GM12878 (cell line): ENCODE measurements at regions not wholly inside any gene's neighbourhood (a gene's known extent, or its start where the extent isn't known, plus 50 kb on each side); places are given as distances from the start of the nearest gene placed in this dataset.

Experiments
- ATAC-seq: fragments of 200-7000 bp; cut with Tn5 transposase; 3 replicates; pipeline ENCODE4 v1.9.1; 2020; ENCODE audit warnings: mild to moderate bottlenecking, moderate library complexity
- BruUV-seq: library from RNA; stranded (reverse); fragments of 400-500 nt; replicated peaks from 2 replicates; lab custom pipeline; 2021; lab: Mats Ljungman, UMichigan
- CTCF ChIA-PET: fragments of 300-600 bp; sonication (Branson Sonifier 250); formaldehyde crosslinking; extraction: SDS; loops from one replicate; lab custom pipeline; 2021; ENCODE audit warnings: inconsistent platforms; lab: Yijun Ruan, JAX
- POLR2A ChIA-PET: fragments of 350-600 bp; formaldehyde crosslinking; extraction: SDS; loops from one replicate; lab custom pipeline; 2021; ENCODE audit warnings: inconsistent platforms; lab: Charles Lee
- RAD21 ChIA-PET: fragments of 300-600 bp; sonication (Branson Sonifier 250); formaldehyde crosslinking; loops from one replicate; lab custom pipeline; 2023; ENCODE audit warnings: antibody characterized with exemption; ENCODE audit not compliant: unreplicated experiment; lab: Charles Lee
- SMC1A ChIA-PET: fragments of 300-600 bp; sonication (Branson Sonifier 250); formaldehyde crosslinking; loops from one replicate; lab custom pipeline; 2023; ENCODE audit not compliant: unreplicated experiment, uncharacterized antibody; lab: Charles Lee
- DNase-seq: peaks from one replicate; pipeline ENCODE4 v3.0.0-alpha.2; 2011; ENCODE audit warnings: low read depth, low spot score
- FAIRE-seq: peaks from 3 replicates; lab custom pipeline; 2011; peaks lifted over from hg19 to GRCh38; lab: Jason Lieb, UNC
- H2AFZ ChIP-seq: 2 replicates; pipeline ENCODE4 v1.6.0; 2011; ENCODE audit warnings: low read depth, low read length, control low read depth; ENCODE audit not compliant: control insufficient read depth
- H3K27ac ChIP-seq: 2 replicates; pipeline ENCODE4 v1.5.1; 2011; ENCODE audit warnings: control low read depth; ENCODE audit not compliant: control insufficient read depth, insufficient read depth
- H3K27me3 ChIP-seq, 2 experiments: replicated peaks in 1 of 2; 2 replicates each; pipeline versions ENCODE4 v1.6.0 to v1.6.1; 2011; ENCODE audit warnings: low read length in 1 of 2; ENCODE audit not compliant: control insufficient read depth in 2 of 2, insufficient read depth in 2 of 2
- H3K36me3 ChIP-seq, 2 experiments: 2 replicates each; pipeline ENCODE4 v1.5.1; 2011; ENCODE audit warnings: low read length in 1 of 2; ENCODE audit not compliant: control insufficient read depth in 2 of 2, insufficient read depth in 2 of 2
- H3K4me1 ChIP-seq: 2 replicates; pipeline ENCODE4 v1.6.1; 2011; ENCODE audit warnings: mild to moderate bottlenecking, low read length, moderate library complexity, mixed read lengths; ENCODE audit not compliant: control insufficient read depth, insufficient read depth
- H3K4me2 ChIP-seq: 2 replicates; pipeline ENCODE4 v1.6.0; 2011; ENCODE audit warnings: control low read depth; ENCODE audit not compliant: control insufficient read depth, insufficient read depth
- H3K4me3 ChIP-seq: fragments of 200-600 bp; sonication (generic); 2 replicates; pipeline ENCODE4 v1.5.1; 2016
- H3K79me2 ChIP-seq: 2 replicates; pipeline ENCODE4 v1.6.0; 2011; ENCODE audit warnings: low read length; ENCODE audit not compliant: control insufficient read depth, insufficient read depth
- H3K9ac ChIP-seq: 2 replicates; pipeline ENCODE4 v1.8.0; 2011; ENCODE audit warnings: low read length, control low read depth, mixed read lengths; ENCODE audit not compliant: control insufficient read depth, insufficient read depth
- H3K9me3 ChIP-seq: replicated peaks from 3 replicates; pipeline ENCODE4 v1.5.1; 2011; ENCODE audit warnings: mild to moderate bottlenecking, low read length; ENCODE audit not compliant: control insufficient read depth, insufficient read depth
- H4K20me1 ChIP-seq: 2 replicates; pipeline ENCODE4 v1.6.0; 2011; ENCODE audit not compliant: control insufficient read depth, insufficient read depth
- ATF7 ChIP-seq: fragments of 450-650 bp; IDR thresholded peaks from 2 replicates; pipeline ENCODE4 v1.6.1; 2016; ENCODE audit warnings: low read depth, mild to moderate bottlenecking
- BCL11A ChIP-seq: IDR thresholded peaks from 2 replicates; pipeline ENCODE4 v1.6.1; 2011; ENCODE audit warnings: low read depth, low read length
- CEBPZ ChIP-seq: fragments of 150-350 bp; IDR thresholded peaks from 2 replicates; pipeline ENCODE4 v1.6.1; 2016; ENCODE audit warnings: low read depth, low read length
- FOXM1 ChIP-seq: IDR thresholded peaks from 2 replicates; pipeline ENCODE4 v1.6.1; 2012; ENCODE audit warnings: low read depth, mild to moderate bottlenecking, inconsistent platforms, low read length, moderate library complexity
- HCFC1 ChIP-seq: fragments of 150-350 bp; IDR thresholded peaks from 2 replicates; pipeline ENCODE4 v1.6.1; 2014; ENCODE audit warnings: low read length
- KAT2A ChIP-seq: conservative IDR thresholded peaks from 2 replicates; pipeline ENCODE4 v1.6.1; 2011; ENCODE audit warnings: low read depth, low read length; ENCODE audit not compliant: control insufficient read depth
- RAD21 ChIP-seq: IDR thresholded peaks from 2 replicates; pipeline ENCODE4 v1.6.1; 2011; ENCODE audit warnings: mild to moderate bottlenecking, low read depth, low read length, moderate library complexity; ENCODE audit not compliant: insufficient read depth
- REST ChIP-seq: IDR thresholded peaks from 2 replicates; pipeline ENCODE4 v1.6.1; 2012; ENCODE audit warnings: mild to moderate bottlenecking, low read depth, low read length
- RUNX3 ChIP-seq: IDR thresholded peaks from 2 replicates; pipeline ENCODE4 v1.6.1; 2012; ENCODE audit warnings: low read length, inconsistent platforms
- SIN3A ChIP-seq: IDR thresholded peaks from 2 replicates; pipeline ENCODE4 v1.6.1; 2012; ENCODE audit warnings: low read depth, low read length, improper control_type of control experiment
- SMAD1 ChIP-seq: fragments of 450-650 bp; IDR thresholded peaks from 2 replicates; pipeline ENCODE4 v1.6.1; 2018; ENCODE audit warnings: mild to moderate bottlenecking, low read depth; ENCODE audit not compliant: partially characterized antibody
- SRF ChIP-seq, 2 experiments: IDR thresholded peaks; 2 replicates each; pipeline ENCODE4 v1.6.1; 2011; ENCODE audit warnings: low read depth in 2 of 2, low read length in 2 of 2, mild to moderate bottlenecking in 1 of 2, moderate library complexity in 1 of 2
- STAT1 ChIP-seq: fragments of 450-650 bp; conservative IDR thresholded peaks from 2 replicates; pipeline ENCODE4 v1.6.1; 2014; ENCODE audit warnings: antibody characterized with exemption, mild to moderate bottlenecking
- SUZ12 ChIP-seq: fragments of 200-600 bp; sonication (generic); IDR thresholded peaks from one replicate; pipeline ENCODE4 v1.6.1; 2018; ENCODE audit warnings: antibody characterized with exemption, mild to moderate bottlenecking; ENCODE audit not compliant: unreplicated experiment
- TBL1XR1 ChIP-seq: IDR thresholded peaks from 2 replicates; pipeline ENCODE4 v1.6.1; 2012; ENCODE audit warnings: low read depth, low read length, improper control_type of control experiment
- USF1 ChIP-seq: IDR thresholded peaks from 2 replicates; pipeline ENCODE4 v1.6.1; 2011; ENCODE audit warnings: borderline replicate concordance, low read depth, mild to moderate bottlenecking, moderate library complexity, mixed read lengths, low read length; ENCODE audit not compliant: insufficient read depth; ENCODE audit errors: extremely low read length
- ZNF384 ChIP-seq: IDR thresholded peaks from 2 replicates; pipeline ENCODE4 v1.6.1; 2012; ENCODE audit warnings: low read depth, mild to moderate bottlenecking, low read length, improper control_type of control experiment, borderline replicate concordance
- ZZZ3 ChIP-seq: IDR thresholded peaks from 2 replicates; pipeline ENCODE4 v1.6.1; 2011; ENCODE audit warnings: low read depth; ENCODE audit not compliant: control insufficient read depth, insufficient read length
- WGBS: methylation state at CpG from one replicate; pipeline ENCODE4 v1.1.6; 2016; ENCODE audit warnings: low lambda C conversion rate; ENCODE audit not compliant: insufficient replicate concordance, insufficient coverage; ENCODE audit errors: missing lambda C conversion rate; 5-methylcytosine and 5-hydroxymethylcytosine counted together
- in situ Hi-C: fragments of 300-500 bp; cut with MboI; formaldehyde crosslinking; loops from 9 replicates; pipeline ENCODE4 v1.14.3; 2018; ENCODE audit warnings: mixed read lengths
- intact Hi-C: fragments of 100-400 bp; cut with micrococcal nuclease; formaldehyde crosslinking; loops from one replicate; pipeline ENCODE4 v1.14.2; 2022; ENCODE audit not compliant: unreplicated experiment

GRCh38 chr4:128428397-128428796, 140.8 kb upstream of the PGRMC2 start:
- POLR2A ChIA-PET = no interaction called here
- Histone ChIP-seq H3K79me2 (no peaks in the 10 kb centered on the region), H3K27me3 (no peaks in the 10 kb centered on the region; a peak in 1 of 4 replicates), H3K9ac (no peak overlapping the region), H3K27ac (no peak overlapping the region), H3K4me1 (no peaks in the 10 kb centered on the region), H3K36me3 (no peaks in the 10 kb centered on the region), H3K9me3 (no peaks in the 10 kb centered on the region), H4K20me1 (no peaks in the 10 kb centered on the region), H3K4me2 (no peak overlapping the region), H3K4me3 (no peak overlapping the region), H2AFZ (no peak overlapping the region)
- intact Hi-C loops = no loop called here
- DNase-seq (no peak), FAIRE-seq (no peak), ATAC-seq (no peak)
- in situ Hi-C loops = no loop called here
- RAD21 ChIA-PET = no interaction called here
- SMC1A ChIA-PET = interaction anchor here (0.6 kb wide), 1 partner anchor 22 kb away, joined by 3 read pairs; no protein-coding TSS in a partner anchor
- CTCF ChIA-PET = interaction anchor here (1.2 to 1.4 kb wide), 4 partner anchors 26 to 434 kb away, joined by 3 to 6 read pairs (median 4); no protein-coding TSS in a partner anchor
- no peak for TF ChIP-seq SUZ12
- no peak for TF ChIP-seq ZZZ3
- TF ChIP-seq ATF7 = no peak
- TF ChIP-seq SRF (IDR thresholded peaks at IDR 0.05; ENCODE audit: low read depth in 2 of 2, low read length in 2 of 2) = no peak
- no peak for TF ChIP-seq RAD21
- TF ChIP-seq SIN3A = no peak
- TF ChIP-seq STAT1 = no peak
- TF ChIP-seq CEBPZ = no peak
- no peak for TF ChIP-seq TBL1XR1
- no peak for TF ChIP-seq FOXM1
- TF ChIP-seq HCFC1 = no peak
- TF ChIP-seq KAT2A = no peak
- TF ChIP-seq REST = no peak
- TF ChIP-seq ZNF384 = no peak
- TF ChIP-seq BCL11A = no peak
- no peak for TF ChIP-seq RUNX3
- TF ChIP-seq SMAD1 = no peak
- no peak for TF ChIP-seq USF1
- WGBS = 97% methylated on average over 2 of the region's 3 CpGs
- BruUV-seq = no TSS peak
